IPS-15b (cell line): ENCODE measurements at regions not wholly inside any gene's neighbourhood (a gene's known extent, or its start where the extent isn't known, plus 50 kb on each side); places are given as distances from the start of the nearest gene placed in this dataset.
"Not testable (repeated sequence)": the region's sequence is repeated elsewhere in the genome, so short reads cannot be mapped to it uniquely, and the experiment has no call there.

Experiments used
- H3K27me3 ChIP-seq: one replicate; pipeline ENCODE4 v1.6.1; 2013; ENCODE audit warnings: low read length; ENCODE audit not compliant: control insufficient read depth, insufficient read depth
- H3K36me3 ChIP-seq: one replicate; pipeline ENCODE4 v1.6.1; 2013; ENCODE audit warnings: low read length; ENCODE audit not compliant: control insufficient read depth, insufficient read depth
- H3K4me1 ChIP-seq: one replicate; pipeline ENCODE4 v1.6.1; 2013; ENCODE audit warnings: mild to moderate bottlenecking, low read length; ENCODE audit not compliant: control insufficient read depth, insufficient read depth
- H3K4me3 ChIP-seq: one replicate; pipeline ENCODE4 v1.5.1; 2013; ENCODE audit warnings: low read depth, low read length
- H3K9ac ChIP-seq: one replicate; pipeline ENCODE4 v1.6.1; 2013; ENCODE audit warnings: low read depth, mild to moderate bottlenecking, low read length
- H3K9me3 ChIP-seq: one replicate; pipeline ENCODE4 v1.6.1; 2013; ENCODE audit warnings: mild to moderate bottlenecking, low read length; ENCODE audit not compliant: control insufficient read depth, insufficient read depth

DNA sequence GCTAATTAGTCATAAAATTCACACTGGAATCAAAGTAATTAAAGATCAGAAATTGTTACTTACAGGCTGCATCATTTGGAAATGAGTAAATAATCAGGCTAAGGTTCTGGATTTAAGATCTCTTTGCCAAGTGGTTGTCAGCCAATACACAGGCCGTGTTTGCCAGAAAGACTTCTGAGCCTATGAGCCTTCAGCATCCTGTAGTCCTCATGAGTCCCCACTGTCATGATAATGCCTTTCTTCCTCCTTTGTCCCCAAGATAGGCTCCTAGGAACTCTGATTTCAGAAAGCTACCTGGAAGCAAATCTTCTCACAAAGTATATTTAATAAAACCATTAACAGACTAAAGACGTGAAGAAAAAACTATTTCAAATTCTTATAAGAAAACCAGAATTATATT is 810.5 kb downstream of the DNAH5 start:
- Histone ChIP-seq H3K9me3 (no peaks in the 10 kb centered on the region), H3K9ac (no peak overlapping the region), H3K27me3 (no peaks in the 10 kb centered on the region), H3K36me3 (no peaks in the 10 kb centered on the region), H3K4me1 (no peaks in the 10 kb centered on the region), H3K4me3 (no peak overlapping the region)

GRCh38 chr5:13115476-13115875 is 829.0 kb downstream of the DNAH5 start:
- Histone ChIP-seq H3K36me3 (no peaks in the 10 kb centered on the region), H3K27me3 (no peaks in the 10 kb centered on the region), H3K4me1 (no peaks in the 10 kb centered on the region), H3K4me3 (no peak overlapping the region), H3K9me3 (no peaks in the 10 kb centered on the region), H3K9ac (no peak overlapping the region)

GRCh38 chr5:13108265-13108664 is 836.2 kb downstream of the DNAH5 start:
- Histone ChIP-seq H3K9ac (no peak overlapping the region), H3K4me3 (no peak overlapping the region), H3K9me3 (no peaks in the 10 kb centered on the region), H3K36me3 (no peaks in the 10 kb centered on the region), H3K4me1 (no peaks in the 10 kb centered on the region), H3K27me3 (no peaks in the 10 kb centered on the region)

DNA sequence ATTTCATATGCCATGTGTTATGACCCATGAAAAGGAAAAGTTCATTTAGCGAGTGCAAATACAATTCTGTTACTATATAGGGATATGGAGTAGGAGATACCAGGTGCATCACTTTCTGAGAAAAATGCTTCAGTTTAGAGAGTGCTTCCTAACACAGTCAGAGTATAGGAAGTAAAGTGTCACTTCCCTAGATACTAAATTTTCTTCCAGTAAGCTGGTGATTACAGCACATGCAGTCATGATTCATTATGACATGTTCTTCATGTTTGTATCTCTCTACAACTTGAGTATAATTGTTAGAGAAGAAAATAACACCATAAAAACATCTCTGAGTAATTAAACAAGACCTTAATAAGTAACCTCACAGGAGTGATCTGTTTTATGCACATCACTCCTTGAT is 837.0 kb downstream of the DNAH5 start:
- Histone ChIP-seq H3K27me3 (no peaks in the 10 kb centered on the region), H3K4me3 (no peak overlapping the region), H3K9ac (no peak overlapping the region), H3K9me3 (no peaks in the 10 kb centered on the region), H3K4me1 (no peaks in the 10 kb centered on the region), H3K36me3 (no peaks in the 10 kb centered on the region)

- H3K4me1 ChIP-seq, result no peaks in the 10 kb centered on the region
- no peaks in the 10 kb centered on the region for H3K9me3 ChIP-seq
- no peak overlapping the region for H3K9ac ChIP-seq
- no peaks in the 10 kb centered on the region for H3K36me3 ChIP-seq
- no peak overlapping the region for H3K4me3 ChIP-seq
- H3K27me3 ChIP-seq, result no peaks in the 10 kb centered on the region
Measured at GRCh38 chr5:13081116-13081515, 863.4 kb downstream of the DNAH5 start.

- not testable (repeated sequence) for H3K9me3 ChIP-seq, H3K9ac ChIP-seq, H3K27me3 ChIP-seq, H3K4me3 ChIP-seq, H3K4me1 ChIP-seq, H3K36me3 ChIP-seq
Measured at GRCh38 chr5:13072936-13073335, 871.6 kb downstream of the DNAH5 start.

- no peaks in the 10 kb centered on the region for H3K9me3 ChIP-seq
- no peak overlapping the region for H3K4me3 ChIP-seq
- no peaks in the 10 kb centered on the region for H3K36me3 ChIP-seq
- H3K27me3 ChIP-seq, result no peaks in the 10 kb centered on the region
- H3K4me1 ChIP-seq, result no peaks in the 10 kb centered on the region
- H3K9ac ChIP-seq, result no peak overlapping the region
Measured at GRCh38 chr5:13063088-13063487, 881.4 kb downstream of the DNAH5 start.

GRCh38 chr5:13045897-13046551 is 898.5 kb downstream of the DNAH5 start:
- H3K9ac ChIP-seq, result no peak overlapping the region
- no peaks in the 10 kb centered on the region for H3K4me1 ChIP-seq
- no peaks in the 10 kb centered on the region for H3K36me3 ChIP-seq
- no peaks in the 10 kb centered on the region for H3K9me3 ChIP-seq
- H3K27me3 ChIP-seq, result no peaks in the 10 kb centered on the region
- H3K4me3 ChIP-seq, result no peak overlapping the region

DNA sequence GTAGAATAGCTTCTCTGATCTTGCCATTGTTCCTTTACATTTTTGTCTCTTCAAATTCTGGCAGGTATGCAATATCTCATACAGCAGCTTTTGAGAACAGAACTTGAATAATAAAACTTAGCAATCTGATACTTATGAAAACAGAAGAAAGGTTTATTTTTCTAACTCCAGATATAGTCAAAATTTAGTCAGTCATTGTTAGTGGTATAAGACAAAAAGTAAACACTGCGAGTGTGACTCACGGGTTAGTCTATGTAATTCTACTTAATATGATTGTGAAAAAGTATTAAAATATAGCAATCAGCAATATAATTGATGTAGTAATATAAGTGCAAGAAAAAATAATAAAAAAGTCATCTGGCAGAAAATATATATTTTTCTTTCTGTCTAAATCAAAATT is 910.4 kb downstream of the DNAH5 start:
- no peak overlapping the region for H3K4me3 ChIP-seq
- H3K4me1 ChIP-seq, result no peaks in the 10 kb centered on the region
- H3K27me3 ChIP-seq, result no peaks in the 10 kb centered on the region
- H3K9ac ChIP-seq, result no peak overlapping the region
- H3K36me3 ChIP-seq, result no peaks in the 10 kb centered on the region
- H3K9me3 ChIP-seq, result no peaks in the 10 kb centered on the region

DNA sequence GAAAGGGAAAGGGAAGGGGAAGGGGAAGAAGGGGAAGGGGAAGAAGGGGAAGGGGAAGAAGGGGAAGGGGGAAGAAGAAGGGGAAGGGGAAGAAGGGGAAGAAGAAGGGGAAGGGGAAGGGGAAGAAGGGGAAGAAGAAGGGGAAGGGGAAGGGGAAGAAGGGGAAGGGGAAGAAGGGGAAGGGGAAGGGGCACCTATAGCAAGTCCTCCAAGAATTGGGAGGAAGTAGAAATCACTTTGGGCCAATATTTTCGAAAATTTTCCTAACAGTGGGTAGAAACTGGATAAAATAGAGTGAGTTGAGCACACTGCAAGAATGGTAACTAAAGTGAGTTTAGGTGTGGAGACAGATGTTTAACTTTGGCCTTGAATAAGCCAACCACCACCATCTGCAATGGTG is 915.3 kb downstream of the DNAH5 start:
- no peaks in the 10 kb centered on the region for H3K9me3 ChIP-seq
- H3K4me1 ChIP-seq, result no peaks in the 10 kb centered on the region
- H3K27me3 ChIP-seq, result no peaks in the 10 kb centered on the region
- no peak overlapping the region for H3K4me3 ChIP-seq
- no peak overlapping the region for H3K9ac ChIP-seq
- no peaks in the 10 kb centered on the region for H3K36me3 ChIP-seq

DNA sequence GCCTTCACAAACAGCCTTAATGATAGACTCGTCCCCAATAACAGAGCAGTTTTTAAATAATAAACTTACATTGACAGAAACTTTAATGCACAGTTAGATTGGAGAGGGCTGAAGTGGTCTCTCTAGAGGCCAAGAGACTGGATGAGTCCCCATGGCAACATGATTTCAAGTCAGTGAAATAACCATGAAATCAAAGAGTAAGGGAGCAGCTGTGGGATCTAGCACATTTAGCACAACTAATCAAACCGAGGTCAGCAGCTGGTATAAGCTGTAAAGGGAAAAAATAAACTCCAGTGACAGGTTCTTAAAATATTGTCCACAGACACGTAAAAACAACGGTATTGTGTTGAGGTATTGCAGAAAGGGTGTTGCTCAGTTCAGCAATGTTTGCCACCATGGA is 916.6 kb downstream of the DNAH5 start:
- Histone ChIP-seq H3K36me3 (no peaks in the 10 kb centered on the region), H3K9me3 (no peaks in the 10 kb centered on the region), H3K4me1 (no peaks in the 10 kb centered on the region), H3K9ac (no peak overlapping the region), H3K4me3 (no peak overlapping the region), H3K27me3 (no peaks in the 10 kb centered on the region)

DNA sequence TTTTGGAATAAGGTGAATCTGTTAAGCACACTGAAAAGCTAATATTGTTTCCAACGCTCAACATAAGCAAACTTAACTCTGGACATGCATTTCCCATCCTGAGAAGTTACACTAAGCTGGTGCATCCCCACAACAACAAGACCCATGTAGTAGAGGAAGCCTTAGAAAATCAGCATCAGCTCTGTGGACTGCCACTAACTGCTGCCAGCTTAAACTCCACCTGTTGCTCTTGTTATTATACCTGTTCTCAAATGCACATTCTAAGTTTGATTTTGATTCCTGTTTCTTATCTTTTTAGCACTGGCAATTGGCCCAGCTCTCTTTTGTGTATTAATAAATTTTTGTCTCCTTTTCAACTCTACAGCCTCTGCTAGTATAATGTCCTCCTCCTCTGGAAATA is 924.8 kb downstream of the DNAH5 start:
- no peaks in the 10 kb centered on the region for H3K4me1 ChIP-seq
- no peaks in the 10 kb centered on the region for H3K27me3 ChIP-seq
- no peaks in the 10 kb centered on the region for H3K9me3 ChIP-seq
- H3K9ac ChIP-seq, result no peak overlapping the region
- H3K36me3 ChIP-seq, result no peaks in the 10 kb centered on the region
- no peak overlapping the region for H3K4me3 ChIP-seq
